GM21619 (cell line): ENCODE measurements at regions not wholly inside any gene's neighbourhood (a gene's known extent, or its start where the extent isn't known, plus 50 kb on each side); places are given as distances from the start of the nearest gene placed in this dataset.
"Not testable (repeated sequence)": the region's sequence is repeated elsewhere in the genome, so short reads cannot be mapped to it uniquely, and the experiment has no call there.

ENCODE experiments used
- ATAC-seq: cut with Tn5 transposase; IDR thresholded peaks from one replicate; pipeline ENCODE4 v1.9.1; 2021; ENCODE audit not compliant: unreplicated experiment

DNA sequence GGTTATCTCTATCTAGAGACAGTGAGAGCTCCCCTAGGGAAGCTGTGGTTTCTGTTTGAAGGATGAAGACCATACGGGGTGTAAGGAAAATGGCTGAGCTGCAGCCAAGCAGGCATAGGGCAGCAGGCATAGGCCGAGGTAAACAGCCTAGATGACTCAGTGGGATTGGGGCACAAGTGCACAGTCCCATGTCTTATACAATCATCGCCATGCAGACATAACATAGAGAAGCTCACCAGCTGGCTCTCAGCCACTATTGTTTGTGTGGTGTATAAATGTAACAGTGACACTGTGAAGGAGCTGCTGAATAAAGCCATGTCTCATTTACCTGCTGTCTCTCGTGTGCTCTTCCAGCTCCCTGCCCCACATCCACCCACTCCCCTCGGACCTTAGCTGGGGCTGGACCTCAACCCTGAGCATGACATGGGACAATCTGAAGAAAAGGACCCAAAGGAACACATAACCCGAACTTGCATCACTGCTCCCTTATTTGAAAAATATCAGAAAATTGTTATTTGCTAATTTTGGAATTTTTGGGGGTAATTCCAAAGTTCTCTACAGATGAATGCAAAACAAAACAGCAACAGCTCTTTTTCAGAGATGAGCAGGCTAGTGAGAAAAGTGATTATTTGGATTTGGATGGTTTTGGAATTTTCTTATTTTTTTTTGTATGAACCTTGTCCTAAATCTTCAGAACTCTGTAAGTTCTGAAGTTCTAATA is 582.7 kb downstream of the REEP3 start:
- ATAC-seq, result no peak

- no peak for ATAC-seq
Measured at GRCh38 chr10:64109926-64110495, 588.8 kb downstream of the REEP3 start.

DNA sequence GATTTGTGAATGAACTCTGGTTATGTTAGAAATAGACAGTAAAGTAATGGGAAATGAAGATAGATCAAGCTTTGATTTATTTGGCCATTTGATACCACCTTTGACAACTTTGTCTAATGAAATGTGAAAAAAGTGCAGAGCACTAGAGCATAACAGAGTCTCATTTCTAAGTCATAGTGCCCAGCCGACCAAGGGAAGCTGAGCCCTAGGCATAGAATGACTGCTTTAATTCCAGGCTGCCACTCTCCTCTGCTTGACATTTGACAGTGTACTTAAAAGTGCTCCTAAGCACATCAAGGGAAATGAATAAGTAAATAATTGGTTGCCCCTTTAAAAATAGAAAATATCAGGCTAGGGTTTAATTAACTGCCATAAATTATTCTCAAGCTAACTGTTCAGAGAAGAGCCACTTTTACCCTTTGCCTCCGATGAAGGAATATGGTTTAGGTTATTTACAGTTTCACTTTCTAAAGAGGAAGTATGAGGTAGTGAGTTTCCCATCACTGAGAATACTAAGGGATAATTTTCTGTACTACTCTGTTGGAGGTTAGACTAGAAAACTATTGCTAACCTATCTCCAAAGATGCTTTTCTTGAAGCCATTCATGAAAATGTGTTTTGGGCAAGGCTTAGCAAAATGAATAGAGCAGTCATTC is 591.6 kb downstream of the REEP3 start:
- no peak for ATAC-seq

DNA sequence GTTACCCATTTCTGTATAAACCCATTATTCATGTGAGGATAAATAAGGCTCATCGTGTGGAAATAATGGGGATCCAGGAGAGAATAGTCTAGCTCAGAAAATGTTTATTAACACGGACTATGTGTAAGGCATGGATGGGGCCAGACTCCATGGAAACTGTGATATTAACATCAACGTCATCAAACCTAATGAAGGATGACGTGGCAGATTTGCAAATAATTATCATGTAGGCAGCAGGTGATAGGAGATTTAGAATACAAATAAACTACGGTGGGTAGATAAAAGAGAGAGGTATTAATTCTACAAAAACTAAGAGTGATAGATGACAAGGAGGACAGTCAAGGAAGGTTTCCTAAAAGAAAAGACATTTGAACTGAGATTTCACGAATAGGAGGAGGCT is 592.2 kb downstream of the REEP3 start:
- ATAC-seq, result no peak

- no peak for ATAC-seq
Measured at GRCh38 chr10:64113792-64114191, 592.6 kb downstream of the REEP3 start.

GRCh38 chr10:64115471-64115870 is 594.3 kb downstream of the REEP3 start:
- ATAC-seq, result no peak

GRCh38 chr10:64115908-64116643 is 594.9 kb downstream of the REEP3 start:
- no peak for ATAC-seq

GRCh38 chr10:64116707-64117106 is 595.5 kb downstream of the REEP3 start:
- ATAC-seq, result no peak

- no peak for ATAC-seq
Measured at GRCh38 chr10:64118736-64119135, 597.5 kb downstream of the REEP3 start.

DNA sequence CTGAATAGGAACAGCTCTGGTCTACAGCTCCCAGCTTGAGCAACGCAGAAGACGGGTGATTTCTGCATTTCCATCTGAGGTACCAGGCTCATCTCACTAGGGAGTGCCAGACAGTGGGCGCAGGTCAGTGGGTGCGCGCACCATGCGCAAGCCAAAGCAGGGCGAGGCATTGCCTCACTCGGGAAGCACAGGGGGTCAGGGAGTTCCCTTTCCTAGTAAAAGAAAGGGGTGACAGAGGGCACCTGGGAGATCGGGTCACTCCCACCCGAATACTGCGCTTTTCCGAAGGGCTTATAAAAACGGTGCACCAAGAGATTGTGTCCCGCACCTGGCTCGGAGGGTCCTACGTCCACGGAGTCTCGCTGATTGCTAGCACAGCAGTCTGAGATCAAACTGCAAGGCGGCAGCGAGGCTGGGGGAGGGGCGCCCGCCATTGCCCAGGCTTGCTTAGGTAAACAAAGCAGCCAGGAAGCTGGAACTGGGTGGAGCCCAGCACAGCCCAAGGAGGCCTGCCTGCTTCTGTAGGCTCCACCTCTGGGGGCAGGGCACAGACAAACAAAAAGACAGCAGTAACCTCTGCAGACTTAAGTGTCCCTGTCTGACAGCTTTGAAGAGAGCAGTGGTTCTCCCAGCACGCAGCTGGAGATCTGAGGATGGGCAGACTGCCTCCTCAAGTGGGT is 599.2 kb downstream of the REEP3 start:
- not testable (repeated sequence) for ATAC-seq

DNA sequence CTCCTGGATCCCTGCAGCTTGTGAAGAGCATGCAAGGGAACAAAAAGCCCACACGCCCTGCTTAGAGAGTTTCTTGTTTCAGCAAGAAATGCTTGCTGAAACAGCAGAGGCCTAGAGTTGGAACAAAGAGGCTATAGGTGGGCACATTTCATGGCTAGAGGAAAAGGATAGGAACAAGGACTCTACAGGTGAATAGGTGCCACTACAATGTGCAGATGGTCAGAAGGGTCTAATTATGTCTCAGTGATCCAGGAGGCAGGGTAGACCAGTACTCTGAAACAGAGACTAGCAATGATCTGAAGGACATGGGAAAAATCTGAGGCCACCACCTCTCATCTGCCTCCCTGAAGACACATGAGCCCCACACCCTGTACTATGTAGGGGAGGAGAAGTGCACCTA is 609.0 kb downstream of the REEP3 start:
- ATAC-seq, result no peak

DNA sequence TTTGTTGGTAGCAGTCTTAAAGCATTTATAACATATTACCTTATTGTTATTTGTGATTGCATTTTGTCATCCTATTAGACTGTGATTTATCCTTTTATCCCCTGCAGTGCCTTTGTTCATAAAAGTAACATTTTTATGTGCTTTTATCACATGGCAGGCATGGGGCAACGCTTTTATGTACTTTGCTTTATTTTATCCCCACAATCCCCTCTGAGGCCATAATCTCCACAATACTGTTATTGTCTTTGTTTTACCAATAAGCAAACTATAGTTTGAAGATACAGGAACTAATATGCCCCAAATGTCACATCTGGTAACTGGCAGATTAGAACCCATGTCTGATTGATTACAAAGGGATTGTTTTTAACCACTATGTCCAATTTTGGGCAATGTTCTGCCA is 613.5 kb downstream of the REEP3 start:
- ATAC-seq, result no peak

GRCh38 chr10:64142395-64142794 is 621.2 kb downstream of the REEP3 start:
- ATAC-seq, result no peak

- ATAC-seq, result no peak
Measured at GRCh38 chr10:64148607-64149006, 627.4 kb downstream of the REEP3 start.

GRCh38 chr10:64156166-64156565 is 635.0 kb downstream of the REEP3 start:
- no peak for ATAC-seq

DNA sequence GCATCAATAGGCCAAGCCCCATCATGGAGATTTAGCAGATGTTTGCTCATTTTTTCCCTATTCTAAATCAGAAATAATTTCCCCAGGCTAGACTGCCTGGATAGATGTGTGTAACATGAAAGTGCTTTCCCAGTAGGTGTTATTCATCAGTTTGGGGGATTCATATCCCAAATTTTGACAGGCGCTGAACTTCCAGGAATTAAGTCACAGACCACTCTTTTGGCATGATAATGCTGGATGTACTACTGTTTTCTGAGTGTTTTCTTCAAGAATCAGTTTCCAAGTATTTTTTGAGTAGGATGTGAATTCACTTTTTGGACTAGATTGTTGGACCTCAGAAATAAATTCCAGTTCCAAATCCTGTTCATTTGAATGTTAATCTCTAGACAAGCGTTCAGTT is 637.4 kb downstream of the REEP3 start:
- ATAC-seq, result no peak

DNA sequence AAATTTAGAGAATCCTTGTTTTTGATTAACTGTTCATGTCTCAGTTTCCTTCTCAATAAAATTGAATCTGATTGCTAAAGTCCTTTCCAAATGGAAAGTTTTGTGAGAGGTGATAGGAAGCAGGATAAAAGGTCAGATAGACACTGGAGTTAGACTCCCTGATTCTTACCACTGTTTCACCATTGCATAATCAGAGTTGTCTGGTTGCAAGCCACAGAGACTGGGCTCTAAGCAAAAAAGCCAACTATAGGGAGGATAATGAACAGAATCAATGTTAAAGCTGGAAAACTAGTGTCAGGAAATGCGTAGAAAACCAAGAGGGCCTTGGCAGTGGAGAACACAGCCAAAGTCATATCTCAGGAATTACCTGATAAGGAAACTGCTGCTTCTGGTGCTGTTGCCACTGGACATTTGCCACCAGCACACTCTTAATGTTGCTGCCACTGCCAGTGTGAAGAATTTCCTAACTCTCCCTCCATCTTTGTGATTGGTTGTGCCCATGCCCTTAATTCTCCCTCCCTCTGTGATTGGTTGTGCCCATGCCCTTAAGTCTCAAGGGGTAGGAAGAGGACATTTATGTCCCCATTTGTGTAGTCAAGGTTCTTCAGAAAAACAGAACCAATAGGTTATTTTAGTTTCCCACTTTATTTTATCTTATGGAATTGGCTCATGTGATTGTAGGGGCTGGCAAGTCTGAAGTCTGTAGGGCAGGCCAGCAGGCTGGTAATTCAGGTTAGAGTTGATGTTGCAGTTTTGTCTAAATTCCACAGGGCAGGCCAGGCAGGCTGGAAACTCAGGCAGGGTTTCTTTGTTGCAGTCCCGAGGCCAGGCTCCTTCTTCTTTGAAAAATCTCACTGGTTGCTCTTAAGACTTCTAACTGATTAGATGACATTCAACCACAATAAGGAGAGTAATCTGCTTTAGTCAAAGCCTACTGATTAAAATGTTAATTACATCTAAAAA is 639.0 kb downstream of the REEP3 start:
- ATAC-seq, result no peak

DNA sequence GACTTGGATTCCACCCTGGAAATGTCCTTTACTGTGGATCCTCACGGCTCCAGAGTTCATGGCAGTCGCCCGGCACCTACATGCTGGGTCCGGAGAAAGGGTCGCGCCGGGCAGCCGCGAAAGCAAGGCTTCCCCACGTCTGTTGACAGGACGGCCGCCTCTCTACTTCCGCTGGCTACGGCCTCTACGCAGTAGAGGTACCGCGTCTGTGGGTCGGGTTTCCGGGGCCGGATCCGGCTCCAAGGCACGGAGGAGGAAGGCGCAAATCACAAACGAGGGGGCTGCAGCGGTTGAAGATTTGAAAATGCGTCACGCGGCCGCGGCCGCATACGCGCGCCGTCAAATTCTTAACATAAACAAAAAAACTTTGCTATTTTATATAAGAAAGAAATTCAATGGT is 649.6 kb downstream of the REEP3 start:
- no peak for ATAC-seq

DNA sequence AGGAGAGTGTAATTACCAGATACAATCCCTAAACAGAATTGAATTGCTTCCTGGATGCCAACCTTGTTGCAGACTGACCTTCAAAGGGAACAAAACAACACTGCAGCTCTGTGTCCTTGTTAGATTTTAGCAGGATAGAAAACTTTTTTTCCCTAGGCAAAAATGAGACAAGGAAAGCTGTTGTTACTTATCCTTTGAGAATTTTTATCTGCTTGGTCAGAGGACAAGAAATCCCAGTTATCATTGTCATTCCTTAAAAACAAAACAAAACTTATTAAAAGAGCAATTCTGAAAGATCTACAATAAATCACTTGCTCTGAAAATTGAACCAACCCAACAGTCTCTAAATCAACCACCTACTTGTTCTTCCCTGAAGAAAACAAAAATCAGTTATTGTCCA is 652.6 kb downstream of the REEP3 start:
- no peak for ATAC-seq

DNA sequence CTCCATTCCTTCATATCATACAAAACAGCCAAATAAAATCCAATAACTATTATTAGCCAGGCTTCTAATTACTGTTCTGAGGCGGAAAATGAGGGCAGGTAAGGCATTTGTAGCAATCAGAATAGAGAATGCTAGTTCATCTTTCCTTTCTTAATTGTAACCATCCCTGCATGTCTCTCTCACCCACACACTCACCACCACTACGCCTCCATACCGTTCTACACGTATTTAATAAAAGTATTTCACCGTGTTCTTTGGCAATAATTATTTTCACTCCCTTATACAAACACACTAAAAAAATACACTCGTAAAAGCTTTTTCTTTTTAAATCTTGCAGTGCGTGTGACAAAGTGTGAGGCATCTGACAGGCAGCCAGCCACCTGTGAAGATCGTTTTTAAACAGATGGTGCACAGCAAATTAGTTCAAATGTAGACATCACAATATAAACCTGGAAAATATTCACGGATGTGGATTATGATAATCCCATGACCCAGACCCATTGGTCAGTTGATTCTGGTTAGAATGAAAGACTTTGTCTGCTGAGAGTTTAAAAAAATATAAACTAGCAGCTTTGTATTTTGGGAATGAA is 653.6 kb downstream of the REEP3 start:
- no peak for ATAC-seq
